T1000 (cell line): ENCODE measurements at regions not wholly inside any gene's neighbourhood (a gene's known extent, or its start where the extent isn't known, plus 50 kb on each side); places are given as distances from the start of the nearest gene placed in this dataset.
"Not testable (repeated sequence)": the region's sequence is repeated elsewhere in the genome, so short reads cannot be mapped to it uniquely, and the experiment has no call there.

Experiments used
- DNase-seq: peaks from one replicate; lab custom pipeline; 2025; ENCODE audit warnings: mixed read lengths; lab: John Stamatoyannopoulos, UW

GRCh38 chr2:106339609-106340008, 128.6 kb downstream of the RGPD3 start:
- no peak for DNase-seq

GRCh38 chr2:106339132-106339531, 129.1 kb downstream of the RGPD3 start:
- no peak for DNase-seq

GRCh38 chr2:106338043-106338442, 130.2 kb downstream of the RGPD3 start:
- DNase-seq: no peak

GRCh38 chr2:106336737-106337136, 131.5 kb downstream of the RGPD3 start:
- no peak for DNase-seq

- DNase-seq: no peak
Observed at GRCh38 chr2:106336108-106336507, 132.1 kb downstream of the RGPD3 start.

- DNase-seq: no peak
Observed at GRCh38 chr2:106334802-106335201, 133.4 kb downstream of the RGPD3 start.

GRCh38 chr2:106333253-106333873, 134.8 kb downstream of the RGPD3 start:
- DNase-seq: not testable (repeated sequence)

GRCh38 chr2:106332054-106332453, 136.2 kb downstream of the RGPD3 start:
- no peak for DNase-seq

GRCh38 chr2:106330384-106331261, 136.5 kb upstream of the UXS1 start:
- DNase-seq: peak; percentile 19

GRCh38 chr2:106323337-106324013, 129.4 kb upstream of the UXS1 start:
- no peak for DNase-seq

- DNase-seq: no peak
Observed at GRCh38 chr2:106322281-106322680, 128.2 kb upstream of the UXS1 start.

GRCh38 chr2:106320439-106320838, 126.3 kb upstream of the UXS1 start:
- not testable (repeated sequence) for DNase-seq

- no peak for DNase-seq
Observed at GRCh38 chr2:106316915-106317314, 122.8 kb upstream of the UXS1 start.

- DNase-seq: no peak
Observed at GRCh38 chr2:106314444-106314843, 120.3 kb upstream of the UXS1 start.

- DNase-seq: no peak
Observed at GRCh38 chr2:106311041-106311370, 116.9 kb upstream of the UXS1 start.

- DNase-seq: no peak
Observed at GRCh38 chr2:106307860-106308259, 113.8 kb upstream of the UXS1 start.

GRCh38 chr2:106306387-106306786, 112.3 kb upstream of the UXS1 start:
- DNase-seq: no peak

- DNase-seq: no peak
Observed at GRCh38 chr2:106304612-106305184, 110.6 kb upstream of the UXS1 start.

GRCh38 chr2:106299696-106300095, 105.6 kb upstream of the UXS1 start:
- DNase-seq: no peak

- no peak for DNase-seq
Observed at GRCh38 chr2:106296182-106296815, 102.2 kb upstream of the UXS1 start.

GRCh38 chr2:106294182-106294581, 100.1 kb upstream of the UXS1 start:
- no peak for DNase-seq

GRCh38 chr2:106293271-106293783, 99.2 kb upstream of the UXS1 start:
- DNase-seq: no peak
